ENCODE measurements at regions not wholly inside any gene's neighbourhood (a gene's known extent, or its start where the extent isn't known, plus 50 kb on each side); places are given as distances from the start of the nearest gene placed in this dataset.

GRCh38 chr13:85742355-85742754 lies 56.9 kb downstream of the SLITRK6 start:
- no peak for DNase-seq

- DNase-seq: no peak
Measured at GRCh38 chr13:85741017-85741416, 58.2 kb downstream of the SLITRK6 start.

GRCh38 chr13:85738696-85739320 lies 60.4 kb downstream of the SLITRK6 start:
- DNase-seq: no peak

- DNase-seq: no peak
Measured at GRCh38 chr13:85737952-85738351, 61.3 kb downstream of the SLITRK6 start.

- DNase-seq: no peak
Measured at GRCh38 chr13:85729296-85729695, 69.9 kb downstream of the SLITRK6 start.

GRCh38 chr13:85728811-85729210 lies 70.4 kb downstream of the SLITRK6 start:
- no peak for DNase-seq

GRCh38 chr13:85725433-85725832 lies 73.8 kb downstream of the SLITRK6 start:
- no peak for DNase-seq

- no peak for DNase-seq
Measured at GRCh38 chr13:85724546-85725432, 74.4 kb downstream of the SLITRK6 start.

GRCh38 chr13:85719749-85720148 lies 79.5 kb downstream of the SLITRK6 start:
- no peak for DNase-seq

GRCh38 chr13:85717921-85718320 lies 81.3 kb downstream of the SLITRK6 start:
- DNase-seq: no peak

GRCh38 chr13:85710545-85710944 lies 88.7 kb downstream of the SLITRK6 start:
- DNase-seq: no peak

GRCh38 chr13:85709721-85710120 lies 89.5 kb downstream of the SLITRK6 start:
- DNase-seq: no peak

GRCh38 chr13:85709072-85709471 lies 90.1 kb downstream of the SLITRK6 start:
- DNase-seq: no peak

GRCh38 chr13:85700906-85701305 lies 98.3 kb downstream of the SLITRK6 start:
- no peak for DNase-seq

- no peak for DNase-seq
Measured at GRCh38 chr13:85698256-85698655, 101.0 kb downstream of the SLITRK6 start.

GRCh38 chr13:85694992-85695391 lies 104.2 kb downstream of the SLITRK6 start:
- no peak for DNase-seq

GRCh38 chr13:85693889-85694511 lies 105.2 kb downstream of the SLITRK6 start:
- no peak for DNase-seq

GRCh38 chr13:85690368-85690767 lies 108.9 kb downstream of the SLITRK6 start:
- DNase-seq: no peak

GRCh38 chr13:85685436-85685835 lies 113.8 kb downstream of the SLITRK6 start:
- no peak for DNase-seq

- no peak for DNase-seq
Measured at GRCh38 chr13:85675151-85675907, 123.9 kb downstream of the SLITRK6 start.

GRCh38 chr13:85671336-85671735 lies 127.9 kb downstream of the SLITRK6 start:
- no peak for DNase-seq

- no peak for DNase-seq
Measured at GRCh38 chr13:85666356-85666755, 132.9 kb downstream of the SLITRK6 start.

GRCh38 chr13:85665286-85665685 lies 133.9 kb downstream of the SLITRK6 start:
- DNase-seq: no peak
